ENCODE measurements at regions not wholly inside any gene's neighbourhood (a gene's known extent, or its start where the extent isn't known, plus 50 kb on each side); places are given as distances from the start of the nearest gene placed in this dataset.
"Not testable (repeated sequence)": the region's sequence is repeated elsewhere in the genome, so short reads cannot be mapped to it uniquely, and the experiment has no call there.

- peaks cover 8% of the 10 kb centered on the region for H3K9me3 ChIP-seq (ENCODE audit: low read depth, low read length)
- H3K4me1 ChIP-seq (ENCODE audit: insufficient read depth, low read length), result no peaks in the 10 kb centered on the region
- peaks cover 2% of the 10 kb centered on the region for H3K27me3 ChIP-seq (ENCODE audit: insufficient read depth, low read length)
These were observed 64.0 kb downstream of the TBR1 start for GRCh38 chr2:161480123-161480522.

DNA sequence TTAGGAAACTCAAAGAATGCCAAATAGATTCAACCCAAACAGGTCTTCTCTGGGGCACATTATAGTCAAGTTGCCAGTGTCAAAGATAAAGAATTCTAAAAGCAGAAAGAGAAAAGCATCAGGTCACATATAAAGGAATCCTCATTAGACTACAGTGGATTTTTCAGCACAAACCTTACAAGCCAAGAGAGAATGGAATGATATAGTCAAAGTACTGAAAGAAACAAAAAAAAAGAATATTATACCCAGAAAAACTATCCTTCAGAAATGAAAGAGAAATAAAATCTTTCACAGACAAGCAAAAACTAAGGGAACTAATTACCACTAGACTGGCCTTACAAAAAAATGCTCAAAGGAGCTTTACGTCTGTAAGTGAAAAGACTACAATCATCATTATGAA, 65.5 kb downstream of the TBR1 start:
- Histone ChIP-seq H3K4me3 (ENCODE audit: low read length) (no peak overlapping the region), H3K27me3 (ENCODE audit: insufficient read depth, low read length) (peaks cover 2% of the 10 kb centered on the region), H3K4me1 (ENCODE audit: insufficient read depth, low read length) (no peaks in the 10 kb centered on the region), H3K9me3 (ENCODE audit: low read depth, low read length) (peaks cover 8% of the 10 kb centered on the region)

More at GRCh38 chr2:161480123-161480522, 64.0 kb downstream of the TBR1 start:
- H3K4me3 ChIP-seq (ENCODE audit: low read length), result no peak overlapping the region

DNA sequence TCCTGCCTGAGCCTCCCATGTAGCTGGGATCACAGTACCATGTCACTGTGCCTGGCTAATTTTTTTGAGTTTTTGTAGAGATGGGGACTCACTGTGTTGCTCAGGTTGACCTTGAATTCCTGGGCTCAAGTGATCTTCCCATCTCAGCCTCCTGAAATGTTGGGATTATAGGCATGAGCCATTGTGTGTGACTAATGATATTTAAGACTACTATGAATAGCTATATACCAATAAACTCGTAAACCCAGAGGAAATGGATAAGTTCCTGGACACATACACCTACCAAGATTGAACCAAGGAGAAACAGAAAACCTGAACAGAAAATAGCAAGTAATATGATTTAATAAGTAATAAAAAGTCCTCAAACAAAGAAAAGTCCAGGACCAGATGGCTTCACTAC, 68.0 kb downstream of the TBR1 start:
- Histone ChIP-seq H3K4me3 (ENCODE audit: low read length) (no peak overlapping the region), H3K9me3 (ENCODE audit: low read depth, low read length) (peaks cover 8% of the 10 kb centered on the region), H3K4me1 (ENCODE audit: insufficient read depth, low read length) (no peaks in the 10 kb centered on the region), H3K27me3 (ENCODE audit: insufficient read depth, low read length) (peaks cover 2% of the 10 kb centered on the region)

DNA sequence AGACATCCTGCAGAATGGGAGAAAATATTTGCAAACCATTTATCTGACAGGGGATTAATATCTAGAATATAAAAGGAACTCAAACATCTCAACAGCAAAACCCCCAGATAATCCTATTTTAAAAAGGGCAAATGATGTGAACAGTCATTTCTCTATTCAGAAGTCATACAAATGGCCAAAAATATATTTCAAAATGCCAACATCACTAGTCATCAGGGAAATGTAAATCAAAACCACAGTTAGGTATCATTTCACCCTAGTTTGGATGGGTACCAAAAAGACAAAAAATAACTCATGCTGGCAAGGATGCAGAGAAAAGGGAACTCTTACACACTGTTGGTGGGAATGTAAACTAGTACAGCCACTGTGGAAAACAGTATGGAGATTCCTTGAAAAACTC, 70.0 kb downstream of the TBR1 start:
- Histone ChIP-seq H3K27me3 (ENCODE audit: insufficient read depth, low read length) (peaks cover 2% of the 10 kb centered on the region), H3K9me3 (ENCODE audit: low read depth, low read length) (peaks cover 2% of the 10 kb centered on the region), H3K4me1 (ENCODE audit: insufficient read depth, low read length) (no peaks in the 10 kb centered on the region), H3K4me3 (ENCODE audit: low read length) (no peak overlapping the region)

GRCh38 chr2:161488131-161488699, 72.1 kb downstream of the TBR1 start:
- H3K27me3 ChIP-seq (ENCODE audit: insufficient read depth, low read length), result peaks cover 2% of the 10 kb centered on the region
- no peaks in the 10 kb centered on the region for H3K9me3 ChIP-seq (ENCODE audit: low read depth, low read length)
- H3K4me1 ChIP-seq (ENCODE audit: insufficient read depth, low read length), result no peaks in the 10 kb centered on the region
- no peak overlapping the region for H3K4me3 ChIP-seq (ENCODE audit: low read length)

GRCh38 chr2:161488879-161489278, 72.8 kb downstream of the TBR1 start:
- H3K9me3 ChIP-seq (ENCODE audit: low read depth, low read length), result no peaks in the 10 kb centered on the region
- H3K27me3 ChIP-seq (ENCODE audit: insufficient read depth, low read length), result peaks cover 2% of the 10 kb centered on the region
- no peaks in the 10 kb centered on the region for H3K4me1 ChIP-seq (ENCODE audit: insufficient read depth, low read length)
- H3K4me3 ChIP-seq (ENCODE audit: low read length), result no peak overlapping the region

GRCh38 chr2:161500892-161501610, 85.0 kb downstream of the TBR1 start:
- H3K9me3 ChIP-seq (ENCODE audit: low read depth, low read length); H3K27me3 ChIP-seq (ENCODE audit: insufficient read depth, low read length); H3K4me1 ChIP-seq (ENCODE audit: insufficient read depth, low read length): not testable (repeated sequence)
- peak overlapping the region; percentile 23 for H3K4me3 ChIP-seq (ENCODE audit: low read length)

DNA sequence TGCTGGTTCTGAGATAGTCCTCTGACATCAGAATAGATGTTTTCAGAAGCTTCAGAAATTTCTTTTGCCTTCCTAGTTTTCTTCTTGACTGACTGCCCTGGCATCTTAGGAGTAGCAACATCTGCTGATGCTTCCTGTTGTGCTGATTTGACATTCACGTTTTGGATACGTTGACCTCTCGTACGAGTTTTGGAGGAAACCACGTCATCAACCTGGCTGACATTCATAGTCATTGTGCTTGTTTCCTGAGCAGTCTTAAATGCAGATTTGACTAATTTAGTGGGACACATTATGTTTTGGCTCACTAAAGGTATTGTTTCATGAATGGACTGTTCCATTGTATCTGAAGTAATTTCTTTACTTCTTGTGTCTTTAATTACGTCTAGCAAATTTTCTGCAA, 86.2 kb downstream of the TBR1 start:
- not testable (repeated sequence) for H3K9me3 ChIP-seq (ENCODE audit: low read depth, low read length); H3K27me3 ChIP-seq (ENCODE audit: insufficient read depth, low read length); H3K4me3 ChIP-seq (ENCODE audit: low read length); H3K4me1 ChIP-seq (ENCODE audit: insufficient read depth, low read length)

DNA sequence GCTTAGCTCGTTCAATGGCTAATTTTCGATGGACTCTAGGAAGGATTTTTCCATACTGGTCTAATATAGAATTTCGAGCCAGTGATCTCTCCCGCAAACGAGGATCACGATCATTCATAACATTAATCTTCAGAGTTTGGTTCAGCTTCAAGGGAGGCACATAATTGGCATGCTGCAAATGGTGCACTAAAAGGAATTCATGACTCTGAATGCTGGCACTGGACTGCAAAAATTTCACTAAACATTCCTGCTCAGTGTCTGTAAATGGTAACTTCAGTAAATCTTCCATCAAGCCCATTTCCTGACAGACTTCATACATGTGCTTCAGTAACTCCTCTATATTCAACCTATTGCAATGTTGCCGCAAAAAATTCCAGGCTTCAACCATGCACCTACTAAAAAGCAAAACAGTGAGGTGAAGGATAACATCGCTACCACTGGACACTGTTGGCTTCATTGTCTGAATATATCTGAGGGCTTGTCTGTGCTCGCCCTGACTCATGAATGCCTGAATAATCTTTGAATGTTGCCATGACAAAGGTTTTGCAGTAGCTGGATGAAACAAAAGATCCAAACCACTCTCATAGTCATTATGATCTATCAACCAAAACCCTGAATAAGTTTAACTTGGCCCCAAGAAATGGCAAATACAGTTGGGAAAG, 88.7 kb downstream of the TBR1 start:
- not testable (repeated sequence) for H3K27me3 ChIP-seq (ENCODE audit: insufficient read depth, low read length); H3K9me3 ChIP-seq (ENCODE audit: low read depth, low read length); H3K4me3 ChIP-seq (ENCODE audit: low read length); H3K4me1 ChIP-seq (ENCODE audit: insufficient read depth, low read length)

DNA sequence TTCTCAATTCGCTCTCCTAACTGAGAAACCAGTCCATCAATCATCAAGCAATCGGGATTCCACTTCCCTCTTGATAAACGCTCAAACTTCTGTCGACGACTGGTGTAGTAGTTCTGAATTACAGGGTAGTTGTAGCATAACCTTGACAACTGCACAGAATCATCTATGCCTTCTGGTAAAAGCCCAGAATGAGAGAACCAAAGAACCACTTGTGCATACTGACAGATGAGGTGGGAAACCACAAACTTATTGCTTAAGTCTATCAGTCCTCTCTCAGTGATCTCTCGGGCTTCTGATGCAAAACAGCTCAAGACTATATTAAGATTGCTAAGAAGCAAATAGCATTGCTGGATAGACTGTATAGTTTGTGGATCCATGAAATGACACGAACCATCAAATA, 89.4 kb downstream of the TBR1 start:
- not testable (repeated sequence) for H3K4me1 ChIP-seq (ENCODE audit: insufficient read depth, low read length); H3K9me3 ChIP-seq (ENCODE audit: low read depth, low read length); H3K27me3 ChIP-seq (ENCODE audit: insufficient read depth, low read length); H3K4me3 ChIP-seq (ENCODE audit: low read length)

DNA sequence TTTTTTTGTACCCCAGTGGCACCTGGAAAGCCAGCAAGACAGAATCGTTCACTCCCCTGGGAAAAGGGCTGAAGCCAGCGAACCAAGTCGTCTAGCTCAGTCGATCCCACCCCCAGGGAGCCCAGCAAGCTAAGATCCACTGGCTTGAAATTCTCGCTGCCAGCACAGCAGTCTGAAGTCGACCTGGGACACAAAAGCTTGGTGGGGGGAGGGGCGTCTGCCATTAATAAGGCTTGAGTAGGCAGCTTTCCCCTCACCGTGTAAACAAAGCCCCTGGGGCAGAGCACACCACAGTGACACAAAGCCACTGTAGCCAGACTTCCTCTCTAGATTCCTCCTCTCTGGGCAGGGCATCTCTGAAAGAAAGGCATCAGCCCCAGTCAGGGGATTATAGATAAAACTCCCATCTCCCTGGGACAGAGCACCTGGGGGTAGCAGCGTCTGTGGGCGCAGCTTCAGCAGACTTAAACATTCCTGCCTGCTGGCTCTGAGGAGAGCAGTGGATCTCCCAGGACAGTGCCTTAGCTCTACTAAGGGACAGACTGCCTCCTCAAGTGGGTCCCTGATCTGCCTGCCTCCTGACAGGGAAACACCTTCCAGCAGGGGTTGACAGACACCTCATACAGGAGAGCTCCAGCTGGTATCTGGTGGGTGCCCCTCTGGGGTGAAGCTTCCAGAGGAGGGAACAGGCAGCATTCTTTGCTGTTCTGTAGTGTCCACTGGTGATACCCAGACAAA, 97.4 kb downstream of the TBR1 start:
- not testable (repeated sequence) for H3K4me1 ChIP-seq (ENCODE audit: insufficient read depth, low read length); H3K27me3 ChIP-seq (ENCODE audit: insufficient read depth, low read length); H3K4me3 ChIP-seq (ENCODE audit: low read length); H3K9me3 ChIP-seq (ENCODE audit: low read depth, low read length)

GRCh38 chr2:161522796-161523195, 101.4 kb upstream of the SLC4A10 start:
- Histone ChIP-seq H3K4me1 (ENCODE audit: insufficient read depth, low read length) (no peaks in the 10 kb centered on the region), H3K9me3 (ENCODE audit: low read depth, low read length) (peaks cover 12% of the 10 kb centered on the region), H3K4me3 (ENCODE audit: low read length) (no peak overlapping the region), H3K27me3 (ENCODE audit: insufficient read depth, low read length) (no peaks in the 10 kb centered on the region)

DNA sequence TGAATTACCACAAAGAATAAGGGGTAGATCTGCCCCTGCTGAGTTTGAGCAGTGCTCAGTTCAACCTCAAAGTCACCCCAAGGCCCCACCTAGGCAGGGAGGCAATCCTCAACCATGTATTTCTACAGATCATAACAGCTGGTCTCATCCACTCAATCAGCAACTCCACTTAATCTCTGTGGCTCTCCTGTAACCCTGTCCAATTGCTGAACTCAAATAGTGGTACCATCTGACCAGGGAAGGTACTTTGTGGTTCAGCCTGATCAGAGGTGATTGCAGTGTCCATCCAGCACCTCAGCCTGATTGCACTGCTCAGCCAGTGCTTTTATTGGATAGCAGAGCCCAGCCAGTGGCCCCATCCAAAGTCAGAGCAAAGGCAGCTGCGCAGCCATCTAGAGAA, 91.0 kb upstream of the SLC4A10 start:
- Histone ChIP-seq H3K9me3 (ENCODE audit: low read depth, low read length) (peaks cover 17% of the 10 kb centered on the region), H3K4me3 (ENCODE audit: low read length) (no peak overlapping the region), H3K27me3 (ENCODE audit: insufficient read depth, low read length) (peaks cover 7% of the 10 kb centered on the region), H3K4me1 (ENCODE audit: insufficient read depth, low read length) (no peaks in the 10 kb centered on the region)

- no peaks in the 10 kb centered on the region for H3K4me1 ChIP-seq (ENCODE audit: insufficient read depth, low read length)
- no peaks in the 10 kb centered on the region for H3K9me3 ChIP-seq (ENCODE audit: low read depth, low read length)
- H3K27me3 ChIP-seq (ENCODE audit: insufficient read depth, low read length), result no peaks in the 10 kb centered on the region
- H3K4me3 ChIP-seq (ENCODE audit: low read length), result no peak overlapping the region
These were observed 77.6 kb upstream of the SLC4A10 start for GRCh38 chr2:161546635-161547034.

DNA sequence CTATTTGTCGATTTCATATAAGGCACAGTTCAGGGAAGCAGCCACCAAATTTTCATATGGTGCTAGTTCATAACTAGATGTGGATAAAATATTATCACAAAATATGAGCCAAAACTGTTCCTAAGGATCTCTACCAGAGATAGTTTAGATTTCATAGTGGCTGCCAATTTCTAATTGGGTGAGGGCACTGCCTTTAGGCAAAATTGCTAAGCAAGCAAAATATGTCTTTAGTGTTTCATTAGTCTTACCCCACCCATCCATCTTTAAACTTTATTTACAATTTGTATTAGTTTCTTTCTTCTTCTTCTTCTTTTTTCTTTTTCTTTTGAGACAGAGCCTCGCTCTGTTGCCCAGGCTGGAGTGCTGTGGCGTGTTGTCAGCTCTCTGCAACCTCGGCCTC, 77.1 kb upstream of the SLC4A10 start:
- H3K4me1 ChIP-seq (ENCODE audit: insufficient read depth, low read length), result no peaks in the 10 kb centered on the region
- no peak overlapping the region for H3K4me3 ChIP-seq (ENCODE audit: low read length)
- no peaks in the 10 kb centered on the region for H3K9me3 ChIP-seq (ENCODE audit: low read depth, low read length)
- no peaks in the 10 kb centered on the region for H3K27me3 ChIP-seq (ENCODE audit: insufficient read depth, low read length)
